ENCODE measurements at regions not wholly inside any gene's neighbourhood (a gene's known extent, or its start where the extent isn't known, plus 50 kb on each side); places are given as distances from the start of the nearest gene placed in this dataset.
"Not testable (repeated sequence)": the region's sequence is repeated elsewhere in the genome, so short reads cannot be mapped to it uniquely, and the experiment has no call there.

- FAIRE-seq: not testable (repeated sequence)
Measured at GRCh38 chr21:13303763-13304162, 305.8 kb upstream of the POTED start.

GRCh38 chr21:13304901-13305300 is 304.7 kb upstream of the POTED start:
- not testable (repeated sequence) for FAIRE-seq

DNA sequence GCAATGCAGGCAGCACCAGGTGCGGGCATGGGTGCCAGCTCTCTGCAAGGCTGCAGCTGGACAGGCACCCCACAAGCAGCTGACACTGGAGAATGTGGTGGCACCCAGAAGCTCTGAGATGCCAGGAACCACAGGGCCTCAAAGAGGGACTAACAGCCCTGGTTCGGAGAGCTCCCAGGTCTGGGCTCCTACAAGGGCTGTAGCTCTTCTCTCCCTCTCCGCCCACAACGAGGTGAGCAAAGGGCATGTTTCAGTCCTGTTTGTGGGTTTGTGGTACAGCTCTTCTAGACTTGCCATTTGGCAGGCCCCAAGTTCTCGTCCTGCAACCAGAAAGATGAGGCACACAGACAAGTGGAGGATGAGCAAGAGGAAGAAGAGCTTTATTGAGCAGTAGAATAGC is 299.5 kb upstream of the POTED start:
- not testable (repeated sequence) for FAIRE-seq

- FAIRE-seq: not testable (repeated sequence)
Measured at GRCh38 chr21:13310570-13311524, 298.7 kb upstream of the POTED start.

- not testable (repeated sequence) for FAIRE-seq
Measured at GRCh38 chr21:13318718-13319117, 290.9 kb upstream of the POTED start.

GRCh38 chr21:13321919-13322318 is 287.7 kb upstream of the POTED start:
- FAIRE-seq: not testable (repeated sequence)

- FAIRE-seq: peak; percentile 88
Measured at GRCh38 chr21:13340670-13341234, 268.8 kb upstream of the POTED start.

DNA sequence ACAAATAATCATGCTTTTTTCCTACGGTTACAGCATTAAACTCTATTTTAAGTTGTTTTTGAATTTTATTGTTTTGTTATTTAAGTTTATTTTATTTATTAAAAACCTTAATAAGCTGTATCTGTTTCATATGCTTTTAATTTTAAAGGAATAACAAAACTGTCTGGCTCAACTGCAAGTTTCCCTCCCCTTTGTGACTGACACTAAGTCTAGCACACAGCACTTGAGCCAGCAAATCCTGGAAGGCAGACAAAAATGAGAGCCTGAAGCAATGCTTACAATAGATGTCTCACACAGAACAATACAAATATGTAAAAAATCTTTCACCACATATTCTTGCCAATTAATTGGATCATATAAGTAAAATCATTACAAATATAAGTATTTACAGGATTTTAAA is 258.1 kb upstream of the POTED start:
- FAIRE-seq: not testable (repeated sequence)

DNA sequence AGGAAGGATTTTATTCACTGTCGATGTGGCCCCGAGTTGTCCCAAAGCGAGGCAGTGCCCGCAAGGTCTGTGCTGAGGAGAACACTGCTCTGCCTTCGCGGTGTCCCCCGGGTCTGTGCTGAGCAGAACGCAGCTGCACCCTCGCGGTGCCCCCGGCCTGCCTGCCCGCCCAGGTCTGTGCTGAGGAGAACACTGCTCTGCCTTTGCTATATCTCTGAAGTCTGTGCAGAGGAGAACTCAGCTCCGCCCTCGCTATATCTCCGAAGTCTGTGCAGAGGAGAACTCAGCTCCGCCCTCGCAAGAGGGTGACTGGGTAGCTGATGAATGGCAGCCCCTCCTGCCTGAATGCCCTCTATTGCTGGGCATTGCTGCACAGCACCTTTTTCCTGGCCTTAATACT is 249.4 kb upstream of the POTED start:
- FAIRE-seq: not testable (repeated sequence)

DNA sequence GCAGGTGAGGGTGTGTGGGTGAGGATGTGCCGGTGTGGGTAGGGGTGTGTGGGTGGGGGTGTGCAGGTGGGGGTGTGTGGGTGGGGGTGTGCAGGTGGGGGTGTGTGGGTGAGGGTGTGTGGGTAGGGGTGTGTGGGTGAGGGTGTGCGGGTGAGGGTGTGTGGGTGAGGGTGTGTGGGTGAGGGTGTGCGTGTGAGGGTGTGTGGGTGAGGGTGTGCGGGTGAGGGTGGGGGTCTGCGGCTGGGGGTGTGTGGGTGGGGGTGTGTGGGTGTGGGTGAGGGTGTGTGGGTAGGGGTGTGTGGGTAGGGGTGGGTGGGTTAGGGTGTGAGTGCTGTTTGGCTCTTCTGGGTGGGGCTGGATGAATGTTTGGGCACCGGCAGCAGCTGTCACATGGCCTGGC is 241.4 kb upstream of the POTED start:
- no peak for FAIRE-seq

GRCh38 chr21:13372721-13373120 is 236.9 kb upstream of the POTED start:
- FAIRE-seq: not testable (repeated sequence)

DNA sequence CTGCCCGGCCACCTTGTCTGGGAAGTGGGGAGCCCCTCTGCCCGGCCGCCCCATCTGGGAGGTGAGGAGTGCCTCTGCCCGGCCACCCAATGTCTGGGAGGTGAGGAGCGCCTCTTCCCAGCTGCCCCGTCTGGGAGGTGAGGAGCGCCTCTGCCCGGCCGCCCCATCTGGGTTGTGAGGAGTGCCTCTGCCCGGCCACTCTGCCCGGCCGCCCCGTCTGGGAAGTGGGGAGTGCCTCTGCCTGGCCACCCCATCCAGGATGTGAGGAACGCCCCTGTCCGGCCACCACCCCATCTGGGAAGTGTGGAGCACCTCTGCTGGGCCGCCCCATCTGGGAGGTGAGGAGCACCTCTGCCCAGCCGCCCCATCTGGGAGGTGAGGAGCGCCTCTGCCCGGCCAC is 230.6 kb upstream of the POTED start:
- FAIRE-seq: not testable (repeated sequence)

DNA sequence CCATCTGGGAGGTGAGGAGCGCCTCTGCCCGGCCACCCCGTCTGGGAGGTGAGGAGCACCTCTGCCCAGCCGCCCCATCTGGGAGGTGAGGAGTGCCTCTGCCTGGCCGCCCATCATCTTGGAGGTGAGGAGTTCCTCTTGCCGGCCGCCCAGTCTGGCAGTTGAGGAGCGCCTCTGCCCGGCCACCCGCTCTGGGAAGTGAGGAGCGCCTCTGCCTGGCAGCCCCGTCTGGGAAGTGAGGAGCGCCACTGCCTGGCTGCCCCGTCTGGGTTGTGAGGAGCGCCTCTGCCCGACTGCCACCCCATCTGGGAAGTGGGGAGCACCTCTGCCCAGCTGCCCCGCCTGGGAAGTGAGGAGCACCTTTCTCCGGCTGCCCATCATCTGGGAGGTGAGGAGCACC is 230.0 kb upstream of the POTED start:
- not testable (repeated sequence) for FAIRE-seq

- not testable (repeated sequence) for FAIRE-seq
Measured at GRCh38 chr21:13380561-13380960, 229.0 kb upstream of the POTED start.

DNA sequence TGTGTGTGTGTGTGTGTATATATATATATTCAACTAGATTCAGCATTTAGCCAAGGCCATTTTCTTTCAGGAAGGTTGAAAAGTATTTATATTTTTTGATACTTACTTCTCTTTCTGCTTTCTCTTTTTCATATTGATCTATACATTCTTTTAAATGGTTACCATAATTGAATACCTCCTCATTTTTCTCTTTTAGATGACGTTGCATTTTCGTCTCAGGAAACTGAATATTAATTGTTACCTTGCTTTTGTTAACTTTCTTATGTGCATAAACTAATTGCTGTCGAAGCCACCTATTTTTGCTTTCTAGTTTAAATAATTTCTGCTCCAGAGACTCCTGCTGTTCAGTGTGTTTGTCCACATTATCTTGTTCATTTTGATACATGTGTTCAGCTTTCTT is 225.4 kb upstream of the POTED start:
- FAIRE-seq: not testable (repeated sequence)

GRCh38 chr21:13409184-13409583 is 200.4 kb upstream of the POTED start:
- not testable (repeated sequence) for FAIRE-seq

DNA sequence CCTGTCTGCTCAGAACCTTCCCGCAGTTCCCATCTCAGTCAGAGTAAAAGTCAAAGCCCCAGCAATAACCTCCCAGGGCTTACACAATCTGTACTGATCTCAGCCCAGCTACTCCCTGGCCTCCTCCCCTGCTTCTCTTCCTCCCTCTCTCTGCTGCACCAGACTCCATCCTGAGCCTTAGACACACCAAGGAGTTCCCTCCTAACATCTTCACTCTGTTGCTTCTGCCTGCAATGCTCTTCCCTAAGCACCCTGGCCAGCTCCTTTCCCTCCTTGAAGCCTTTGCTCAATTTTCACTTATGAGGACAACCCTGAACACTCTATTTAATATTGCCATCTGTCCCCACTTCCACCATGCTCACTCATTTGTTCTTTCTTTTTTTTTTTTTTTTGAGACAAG is 173.7 kb upstream of the POTED start:
- FAIRE-seq: not testable (repeated sequence)

GRCh38 chr21:13447767-13448166 is 161.8 kb upstream of the POTED start:
- not testable (repeated sequence) for FAIRE-seq

GRCh38 chr21:13463562-13463961 is 146.0 kb upstream of the POTED start:
- FAIRE-seq: not testable (repeated sequence)
